Upper lobe of right lung (tissue), 1 donor: ENCODE measurements at regions not wholly inside any gene's neighbourhood (a gene's known extent, or its start where the extent isn't known, plus 50 kb on each side); places are given as distances from the start of the nearest gene placed in this dataset.

Source experiments
- ATAC-seq: fragments of 200-7000 bp; cut with Tn5 transposase; one replicate; pipeline ENCODE4 v1.9.1; 2020; ENCODE audit warnings: mild to moderate bottlenecking, moderate library complexity
- DNase-seq: peaks from one replicate; pipeline ENCODE4 v3.0.0-alpha.2; 2020
- H3K27ac ChIP-seq: fragments of 200-600 bp; one replicate; pipeline ENCODE4 v1.8.0; 2022
- H3K27me3 ChIP-seq: fragments of 200-600 bp; one replicate; pipeline ENCODE4 v1.8.0; 2022; ENCODE audit warnings: mild to moderate bottlenecking
- H3K36me3 ChIP-seq: fragments of 200-600 bp; one replicate; pipeline ENCODE4 v1.8.0; 2022
- H3K4me1 ChIP-seq: fragments of 200-600 bp; one replicate; pipeline ENCODE4 v1.8.0; 2022
- H3K4me3 ChIP-seq: fragments of 200-600 bp; one replicate; pipeline ENCODE4 v1.8.0; 2022; ENCODE audit warnings: mild to moderate bottlenecking
- H3K9me3 ChIP-seq: fragments of 200-600 bp; one replicate; pipeline ENCODE4 v1.8.0; 2022
- intact Hi-C: fragments of 100-400 bp; cut with DNase I; formaldehyde crosslinking; loops from one replicate; pipeline ENCODE4 v1.11.0; 2022
- TF ChIP-seq, protein P1 (sequence below): fragments of 200-600 bp; IDR thresholded peaks from one replicate; pipeline ENCODE4 v1.8.0; 2022; ENCODE audit warnings: antibody characterized with exemption
- donor health status: DM: no; HTN: yes; CAD: no; lungs with severe emphysema.

DNA sequence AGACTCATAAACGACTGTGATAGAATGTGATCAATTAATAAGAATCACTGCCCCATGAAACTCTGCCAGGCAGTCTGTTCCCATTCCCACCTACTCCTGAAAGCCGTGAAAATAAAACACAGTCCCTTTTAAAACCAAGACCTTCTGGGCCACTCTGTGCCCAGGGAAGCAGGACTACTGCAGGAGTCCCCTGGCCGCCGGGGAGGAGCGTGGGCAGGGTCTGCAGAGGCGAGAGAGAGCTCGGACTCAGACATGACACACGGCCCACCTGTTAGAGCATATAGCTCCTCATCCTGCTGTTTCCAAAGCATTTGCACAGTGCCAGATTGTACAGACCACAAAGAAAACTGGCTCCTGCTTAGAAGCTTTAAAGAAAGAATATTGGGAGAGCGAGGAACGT, 400.5 kb downstream of the SHANK2 start:
- no peak overlapping the region for H3K4me3 ChIP-seq
- ATAC-seq (no peak), DNase-seq (no peak)
- no peaks in the 10 kb centered on the region for H3K27me3 ChIP-seq
- no peaks in the 10 kb centered on the region for H3K9me3 ChIP-seq
- intact Hi-C loops, result no loop called here
- no peaks in the 10 kb centered on the region for H3K36me3 ChIP-seq
- no peaks in the 10 kb centered on the region for H3K4me1 ChIP-seq
- TF ChIP-seq, protein P1, sequence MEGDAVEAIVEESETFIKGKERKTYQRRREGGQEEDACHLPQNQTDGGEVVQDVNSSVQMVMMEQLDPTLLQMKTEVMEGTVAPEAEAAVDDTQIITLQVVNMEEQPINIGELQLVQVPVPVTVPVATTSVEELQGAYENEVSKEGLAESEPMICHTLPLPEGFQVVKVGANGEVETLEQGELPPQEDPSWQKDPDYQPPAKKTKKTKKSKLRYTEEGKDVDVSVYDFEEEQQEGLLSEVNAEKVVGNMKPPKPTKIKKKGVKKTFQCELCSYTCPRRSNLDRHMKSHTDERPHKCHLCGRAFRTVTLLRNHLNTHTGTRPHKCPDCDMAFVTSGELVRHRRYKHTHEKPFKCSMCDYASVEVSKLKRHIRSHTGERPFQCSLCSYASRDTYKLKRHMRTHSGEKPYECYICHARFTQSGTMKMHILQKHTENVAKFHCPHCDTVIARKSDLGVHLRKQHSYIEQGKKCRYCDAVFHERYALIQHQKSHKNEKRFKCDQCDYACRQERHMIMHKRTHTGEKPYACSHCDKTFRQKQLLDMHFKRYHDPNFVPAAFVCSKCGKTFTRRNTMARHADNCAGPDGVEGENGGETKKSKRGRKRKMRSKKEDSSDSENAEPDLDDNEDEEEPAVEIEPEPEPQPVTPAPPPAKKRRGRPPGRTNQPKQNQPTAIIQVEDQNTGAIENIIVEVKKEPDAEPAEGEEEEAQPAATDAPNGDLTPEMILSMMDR, result no peak
- no peak overlapping the region for H3K27ac ChIP-seq

DNA sequence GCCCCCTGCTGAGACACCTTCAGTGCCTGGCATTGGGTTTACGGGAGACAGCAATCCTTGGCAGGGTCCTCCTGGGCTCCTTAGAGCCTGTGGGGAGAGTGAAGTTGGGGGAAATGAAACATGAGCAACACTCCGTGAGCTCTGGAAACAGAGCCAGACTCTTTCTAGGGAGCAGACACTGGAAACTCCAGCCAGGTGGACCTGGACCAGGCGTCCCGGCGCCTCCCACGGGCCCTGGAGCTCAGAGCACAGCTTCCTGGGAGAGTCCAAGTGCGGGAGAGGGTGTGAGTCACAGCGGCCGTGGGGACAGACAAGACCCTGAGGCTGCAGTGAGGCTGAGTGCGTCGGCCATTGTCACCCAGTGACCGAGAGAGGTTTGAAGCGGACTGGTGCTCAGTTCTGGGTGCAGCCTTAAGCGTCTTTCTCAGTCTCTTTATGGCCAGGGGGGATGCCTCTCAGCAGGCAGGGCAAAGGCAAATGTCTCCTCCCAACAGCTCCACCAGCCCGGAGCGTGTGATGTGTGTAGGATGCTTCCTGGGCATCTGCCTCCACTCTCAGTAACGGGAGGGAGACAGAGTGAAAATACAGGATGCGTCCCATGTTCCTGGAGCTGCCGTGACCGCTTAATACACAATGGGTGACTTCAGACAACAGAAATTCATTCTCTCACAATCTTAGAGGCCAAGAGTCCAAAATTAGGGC, 399.2 kb downstream of the SHANK2 start:
- no peak overlapping the region for H3K27ac ChIP-seq
- no peaks in the 10 kb centered on the region for H3K9me3 ChIP-seq
- no peak overlapping the region for H3K4me3 ChIP-seq
- H3K36me3 ChIP-seq, result no peaks in the 10 kb centered on the region
- ATAC-seq (no peak), DNase-seq (no peak)
- no peaks in the 10 kb centered on the region for H3K4me1 ChIP-seq
- TF ChIP-seq, protein P1, result no peak
- no peaks in the 10 kb centered on the region for H3K27me3 ChIP-seq
- intact Hi-C loops, result no loop called here

DNA sequence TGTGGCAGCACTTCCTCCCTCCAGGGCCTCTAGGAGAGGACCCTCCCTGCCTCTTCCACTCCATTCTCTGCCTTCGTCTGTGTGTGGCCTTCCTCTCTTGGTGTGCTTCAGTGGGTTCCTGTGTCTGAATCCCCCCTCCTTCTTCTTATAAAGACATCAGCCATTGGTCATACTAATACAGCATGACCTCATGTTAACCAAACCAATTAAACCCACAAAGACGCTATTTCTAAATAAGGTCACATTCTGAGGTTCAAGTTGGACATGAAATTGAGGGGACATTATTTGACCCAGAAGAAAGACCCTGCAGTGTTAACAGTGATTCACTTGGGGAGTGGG, 398.6 kb downstream of the SHANK2 start:
- no peaks in the 10 kb centered on the region for H3K36me3 ChIP-seq
- DNase-seq (no peak), ATAC-seq (no peak)
- no peaks in the 10 kb centered on the region for H3K9me3 ChIP-seq
- no peaks in the 10 kb centered on the region for H3K4me1 ChIP-seq
- TF ChIP-seq, protein P1, result no peak
- no peak overlapping the region for H3K4me3 ChIP-seq
- H3K27me3 ChIP-seq, result no peaks in the 10 kb centered on the region
- intact Hi-C loops, result no loop called here
- H3K27ac ChIP-seq, result no peak overlapping the region

DNA sequence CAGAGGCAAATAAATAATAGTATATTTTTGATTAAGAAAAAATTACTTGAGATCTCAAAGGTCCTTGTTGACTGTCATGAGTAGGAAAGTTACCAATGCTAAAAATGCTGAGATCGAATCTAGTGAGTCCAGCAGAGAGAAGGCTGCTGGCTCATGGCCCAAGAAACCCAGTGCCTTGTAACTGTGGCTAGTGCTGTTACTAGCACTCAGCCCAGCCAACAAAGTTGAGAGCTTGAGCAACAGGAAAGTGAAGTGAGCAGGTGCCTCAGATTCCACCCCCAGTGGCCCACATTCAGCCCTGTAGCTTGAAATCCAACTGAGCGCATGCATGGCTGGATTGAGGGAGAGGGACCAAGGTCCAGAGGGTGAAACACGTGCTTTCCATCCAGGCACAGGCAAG, 398.2 kb downstream of the SHANK2 start:
- no peak overlapping the region for H3K4me3 ChIP-seq
- TF ChIP-seq, protein P1, result no peak
- DNase-seq (no peak), ATAC-seq (no peak)
- intact Hi-C loops, result no loop called here
- no peaks in the 10 kb centered on the region for H3K9me3 ChIP-seq
- no peaks in the 10 kb centered on the region for H3K27me3 ChIP-seq
- no peaks in the 10 kb centered on the region for H3K4me1 ChIP-seq
- H3K27ac ChIP-seq, result no peak overlapping the region
- no peaks in the 10 kb centered on the region for H3K36me3 ChIP-seq

DNA sequence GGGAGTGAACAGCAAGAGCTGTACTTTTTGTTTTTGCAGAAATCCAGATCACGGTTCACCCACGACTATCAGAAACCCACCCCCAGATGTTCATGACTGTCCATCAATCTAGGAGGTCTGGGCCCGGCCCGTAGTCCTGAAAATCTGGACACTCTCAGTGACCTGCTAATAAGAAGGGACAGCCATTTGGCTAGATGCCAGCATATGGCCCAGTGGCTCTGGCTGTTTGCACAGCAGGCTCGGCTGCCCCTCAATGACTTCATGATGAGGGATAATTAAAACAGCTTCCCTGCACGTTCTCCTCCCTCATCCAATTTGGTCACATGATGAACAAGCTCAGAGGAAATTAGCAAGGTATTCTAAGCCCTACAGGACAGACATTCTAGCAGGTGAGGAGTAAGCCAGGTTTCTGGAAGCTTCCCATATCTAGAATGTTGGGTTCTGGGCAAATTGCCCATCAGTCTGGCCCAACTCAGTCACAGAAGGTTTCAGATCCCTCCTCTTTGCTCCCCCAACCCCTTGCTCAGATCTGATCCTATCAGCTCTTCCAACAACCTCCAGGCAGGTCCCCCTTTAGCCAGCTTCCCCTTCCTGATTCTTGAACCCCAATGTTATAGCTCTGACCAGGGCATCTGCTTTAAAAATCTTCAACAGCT, 397.3 kb downstream of the SHANK2 start:
- DNase-seq, result no peak
- H3K27me3 ChIP-seq, result no peaks in the 10 kb centered on the region
- intact Hi-C loops, result no loop called here
- H3K36me3 ChIP-seq, result no peaks in the 10 kb centered on the region
- TF ChIP-seq, protein P1, result no peak
- H3K27ac ChIP-seq, result no peak overlapping the region
- no peak overlapping the region for H3K4me3 ChIP-seq
- H3K4me1 ChIP-seq, result no peaks in the 10 kb centered on the region
- ATAC-seq, result no peak
- H3K9me3 ChIP-seq, result no peaks in the 10 kb centered on the region
